ENCODE measurements at regions not wholly inside any gene's neighbourhood (a gene's known extent, or its start where the extent isn't known, plus 50 kb on each side); places are given as distances from the start of the nearest gene placed in this dataset.

DNA sequence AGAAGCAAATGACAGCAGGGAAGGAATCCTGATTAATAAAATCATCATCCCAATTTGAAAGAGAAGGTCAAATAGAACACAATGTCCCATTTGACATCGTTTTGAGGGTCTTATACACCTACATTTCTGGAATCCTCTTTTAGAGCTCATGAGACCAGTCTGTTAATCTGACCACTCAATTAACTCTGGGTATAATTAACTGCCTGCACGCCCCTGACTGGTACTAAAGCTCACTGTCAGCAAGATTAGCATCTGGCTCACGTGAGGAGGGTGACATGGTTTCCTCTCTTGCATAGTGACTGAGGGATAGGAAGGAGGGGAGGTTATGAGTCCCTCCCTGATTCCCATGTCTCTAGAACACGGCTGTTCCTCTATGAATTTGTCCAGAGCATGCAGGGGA, 124.3 kb downstream of the ICOS start:
- no peak for TF ChIP-seq YY1 (IDR thresholded peaks at IDR 0.05; ENCODE audit: extremely low read depth, insufficient replicate concordance, low read depth, low read length)
- no peak for TF ChIP-seq EGR1 (IDR thresholded peaks at IDR 0.05; ENCODE audit: low read depth)
- no peak for TF ChIP-seq EZH2 (IDR thresholded peaks at IDR 0.05)
